NOMO-1 treated with DMSO at 0.1 percent for 48 hours (cell line): ENCODE measurements at regions not wholly inside any gene's neighbourhood (a gene's known extent, or its start where the extent isn't known, plus 50 kb on each side); places are given as distances from the start of the nearest gene placed in this dataset.
"Not testable (repeated sequence)": the region's sequence is repeated elsewhere in the genome, so short reads cannot be mapped to it uniquely, and the experiment has no call there.

Experiments
- DNase-seq: peaks from one replicate; lab custom pipeline; 2025; ENCODE audit not compliant: unreplicated experiment; lab: John Stamatoyannopoulos, UW

DNA sequence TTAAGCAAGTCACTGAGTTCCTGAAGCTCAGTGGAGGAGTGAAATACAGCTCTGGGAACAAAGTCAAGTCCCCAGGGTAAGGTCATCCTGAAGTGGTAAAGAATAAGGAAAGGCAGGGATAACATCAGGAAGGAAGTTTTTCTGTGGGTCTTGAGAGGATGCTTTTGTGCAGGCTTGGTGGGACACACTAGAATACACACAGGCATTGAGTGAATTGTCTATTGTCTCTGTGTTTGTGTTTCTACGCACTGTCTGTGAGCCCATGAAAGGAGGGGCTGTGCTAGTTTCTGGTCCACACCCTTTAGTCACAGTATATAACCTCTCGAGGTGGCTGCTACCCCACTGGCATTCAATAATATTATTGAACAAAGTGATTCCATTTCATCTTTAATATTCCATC, 95.8 kb upstream of the ABCB5 start:
- no peak for DNase-seq

- no peak for DNase-seq
Observed at GRCh38 chr7:20520530-20520929, 94.9 kb upstream of the ABCB5 start.

DNA sequence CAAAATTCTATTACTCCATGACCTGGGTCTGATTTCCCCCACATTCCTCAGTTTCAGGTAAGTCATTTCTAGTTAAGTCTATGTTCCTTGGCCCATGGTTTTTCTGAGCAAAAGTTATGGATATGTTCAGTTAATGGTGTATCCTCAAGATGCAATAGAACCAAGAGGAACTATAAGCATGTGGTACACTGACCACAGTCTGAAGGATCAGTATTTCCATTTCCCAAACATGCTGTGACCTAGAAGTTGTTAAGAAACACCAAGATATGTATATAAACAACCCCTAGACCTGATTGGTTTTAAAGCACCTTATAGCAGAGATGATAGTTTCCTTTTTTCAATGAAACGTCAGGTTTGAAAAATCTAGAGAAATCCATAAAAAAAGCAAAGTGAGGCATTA, 94.2 kb upstream of the ABCB5 start:
- no peak for DNase-seq

- no peak for DNase-seq
Observed at GRCh38 chr7:20529260-20529659, 86.2 kb upstream of the ABCB5 start.

- no peak for DNase-seq
Observed at GRCh38 chr7:20532890-20533289, 82.6 kb upstream of the ABCB5 start.

GRCh38 chr7:20534543-20534942, 80.9 kb upstream of the ABCB5 start:
- no peak for DNase-seq

- DNase-seq, result no peak
Observed at GRCh38 chr7:20535541-20535940, 79.9 kb upstream of the ABCB5 start.

- DNase-seq, result peak; percentile 9
Observed at GRCh38 chr7:20539201-20539600, 76.3 kb upstream of the ABCB5 start.

GRCh38 chr7:20541608-20542349, 73.7 kb upstream of the ABCB5 start:
- peak; percentile 18 for DNase-seq

GRCh38 chr7:20542594-20542993, 72.9 kb upstream of the ABCB5 start:
- DNase-seq, result peak; percentile 51

GRCh38 chr7:20543500-20543899, 72.0 kb upstream of the ABCB5 start:
- no peak for DNase-seq

DNA sequence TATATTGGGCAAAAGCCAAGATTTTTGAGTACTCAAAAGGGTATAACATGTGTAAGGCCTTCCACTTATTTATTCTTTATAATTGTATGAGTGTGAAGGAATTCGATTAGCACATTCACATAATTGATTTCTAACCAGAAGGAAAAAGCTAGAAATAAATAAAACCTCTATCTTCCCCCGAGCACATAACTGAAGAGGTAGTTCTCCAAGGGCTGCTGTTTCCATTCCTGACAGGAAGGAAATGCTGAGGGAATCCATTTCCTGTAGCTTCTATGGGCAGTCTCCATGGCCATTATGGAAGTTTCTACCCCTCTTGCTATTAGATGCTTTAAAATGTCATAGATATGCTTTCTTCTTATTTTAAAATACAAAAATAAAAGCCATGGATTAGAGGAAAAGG, 70.5 kb upstream of the ABCB5 start:
- DNase-seq, result no peak

DNA sequence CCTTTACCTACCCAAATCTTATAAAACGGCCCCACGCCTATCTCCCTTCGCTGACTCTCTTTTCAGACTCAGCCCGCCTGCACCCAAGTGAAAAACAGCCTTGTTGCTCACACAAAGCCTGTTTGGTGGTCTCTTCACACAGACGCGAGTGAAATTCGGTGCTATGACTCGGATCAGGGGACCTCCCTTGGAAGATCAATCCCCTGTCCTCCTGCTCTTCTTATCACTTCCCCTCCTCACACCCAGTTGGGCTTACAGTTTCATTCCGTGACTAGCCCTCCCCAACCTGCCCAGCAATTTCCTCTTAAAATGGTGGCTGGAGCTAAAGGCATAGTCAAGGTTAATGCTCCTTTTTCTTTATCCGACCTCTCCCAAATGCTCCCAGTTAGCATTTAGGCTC, 68.5 kb upstream of the ABCB5 start:
- DNase-seq, result not testable (repeated sequence)

- DNase-seq, result no peak
Observed at GRCh38 chr7:20554072-20554471, 61.4 kb upstream of the ABCB5 start.

- no peak for DNase-seq
Observed at GRCh38 chr7:20556091-20556490, 59.4 kb upstream of the ABCB5 start.

DNA sequence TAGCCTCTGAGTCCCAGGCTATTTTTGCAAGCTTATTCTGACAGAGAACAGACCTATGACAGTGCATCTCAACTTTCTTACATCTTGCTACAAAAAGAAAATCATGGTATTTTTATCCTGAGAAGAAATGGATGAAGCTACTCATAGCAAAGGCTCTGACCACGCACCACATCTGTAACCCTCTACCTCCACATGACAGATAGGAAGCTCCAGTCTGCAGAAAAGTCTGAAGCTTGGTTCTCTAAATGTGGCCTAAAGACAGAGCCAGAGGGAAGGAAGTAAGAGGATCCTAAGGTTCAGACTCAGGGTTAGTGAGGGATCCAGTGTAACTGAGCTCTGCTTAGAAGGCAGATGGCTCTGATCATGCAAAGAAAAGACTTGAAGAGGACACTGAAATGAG, 58.4 kb upstream of the ABCB5 start:
- DNase-seq, result no peak

DNA sequence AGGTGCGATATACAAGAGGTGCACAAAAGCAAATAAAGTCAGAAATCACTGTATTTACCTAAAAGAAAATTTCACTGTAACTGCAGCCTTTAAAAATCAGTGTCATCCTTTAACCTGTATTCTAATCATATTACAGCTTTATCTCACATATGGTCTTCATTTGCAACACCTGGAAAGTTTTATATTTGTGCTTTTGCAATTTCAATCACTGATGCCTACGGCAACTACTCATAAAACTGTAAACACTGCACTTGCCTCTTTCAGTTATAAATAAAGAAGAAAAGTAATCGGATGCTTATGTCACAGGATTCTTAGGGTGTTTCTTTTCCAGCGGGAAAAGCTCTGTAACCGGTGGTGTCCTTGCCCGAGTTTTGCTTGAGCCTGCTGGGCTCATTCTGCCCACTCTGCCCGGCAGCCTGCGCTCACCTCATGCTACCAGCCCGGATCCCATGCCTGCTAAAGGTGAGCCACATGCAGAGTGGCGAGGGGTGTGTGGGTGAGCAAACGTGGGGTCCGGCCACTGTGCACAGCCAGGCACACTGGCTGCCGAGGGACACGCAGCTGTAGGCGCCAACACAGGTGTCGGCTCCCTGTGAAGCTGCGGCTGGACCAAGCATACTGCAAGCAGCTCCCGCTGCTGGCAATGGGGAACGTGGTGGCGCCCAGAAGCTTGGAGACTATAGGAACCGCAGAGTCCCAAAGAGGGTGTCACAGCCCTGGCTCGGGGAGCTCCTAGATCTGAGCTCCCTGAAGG, 56.3 kb upstream of the ABCB5 start:
- no peak for DNase-seq

DNA sequence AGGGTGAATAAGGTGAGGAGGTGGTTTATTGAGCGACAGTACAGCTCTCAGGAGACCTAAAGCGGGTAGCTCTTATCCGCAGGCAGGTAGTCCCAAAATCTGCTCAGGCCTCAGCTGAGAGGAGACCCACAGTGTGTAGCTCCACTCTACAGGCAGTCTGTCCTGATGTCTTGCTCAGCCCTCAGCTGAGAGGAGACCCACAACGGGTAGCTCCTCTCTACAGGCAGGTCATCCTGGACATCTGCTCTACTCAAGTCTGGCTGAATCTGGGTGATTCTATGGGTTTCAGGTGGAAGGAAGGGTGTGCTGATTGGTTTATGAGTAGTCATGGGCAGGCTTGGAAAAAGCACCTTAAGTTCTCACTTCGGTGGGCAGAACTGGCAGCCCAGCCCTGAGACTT, 55.6 kb upstream of the ABCB5 start:
- DNase-seq, result no peak

GRCh38 chr7:20560325-20561180, 54.9 kb upstream of the ABCB5 start:
- DNase-seq, result no peak

- DNase-seq, result no peak
Observed at GRCh38 chr7:20561466-20561865, 54.0 kb upstream of the ABCB5 start.

DNA sequence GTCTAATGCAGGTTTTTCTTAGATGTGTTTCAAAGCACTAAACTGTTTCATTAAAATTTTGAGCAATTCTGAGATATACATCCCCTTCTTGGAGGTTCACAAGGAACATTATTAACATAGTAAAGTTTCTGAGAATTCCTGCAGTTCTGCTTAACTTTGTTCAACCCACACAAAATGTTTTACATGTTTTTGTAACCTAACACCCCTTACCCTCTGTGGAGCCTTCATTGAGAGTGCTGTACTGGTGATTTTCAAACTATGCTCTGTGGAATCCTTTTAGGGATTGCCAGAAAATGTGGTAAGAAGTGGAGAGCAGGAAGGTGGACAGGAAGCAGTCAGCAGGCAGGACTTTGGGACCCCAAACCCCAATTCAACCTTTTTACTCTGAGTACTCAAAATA, 53.6 kb upstream of the ABCB5 start:
- DNase-seq, result no peak

DNA sequence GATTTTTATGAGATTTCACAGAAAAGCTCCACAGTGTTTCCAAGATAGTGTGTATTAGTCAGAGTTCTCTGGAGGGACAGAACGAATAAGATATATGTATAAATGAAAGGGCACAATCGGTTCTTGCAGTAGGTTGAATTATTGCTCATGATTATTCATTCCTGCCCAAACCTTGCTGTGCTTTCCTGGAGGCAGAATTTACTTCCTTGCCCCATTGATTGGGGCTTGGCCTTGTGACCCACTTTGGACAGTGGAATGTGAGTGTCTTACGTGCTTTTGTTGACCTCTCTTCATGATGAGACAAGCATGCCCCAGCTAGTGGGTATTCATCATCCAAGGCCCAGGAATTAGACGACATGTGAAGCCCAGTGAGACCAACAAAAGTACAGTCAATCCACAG, 53.0 kb upstream of the ABCB5 start:
- DNase-seq, result no peak
